Sigmoid colon (tissue), 6 donors: ENCODE measurements at regions not wholly inside any gene's neighbourhood (a gene's known extent, or its start where the extent isn't known, plus 50 kb on each side); places are given as distances from the start of the nearest gene placed in this dataset.

Experiments
- DNase-seq: peaks from one replicate; pipeline ENCODE4 v3.0.0-alpha.2; 2019
- H3K27ac ChIP-seq, 4 donors: fragments of 200-600 bp; sonication (generic); one replicate each; pipeline ENCODE4 v1.5.1; 2016 to 2019; ENCODE audit warnings: mild to moderate bottlenecking in 1 of 4
- H3K27me3 ChIP-seq, 3 donors: fragments of 200-600 bp; sonication (generic); one replicate each; pipeline ENCODE4 v1.5.1; 2019; ENCODE audit warnings: mild to moderate bottlenecking in 1 of 3
- H3K36me3 ChIP-seq, 4 donors: fragments of 200-600 bp; sonication (generic); one replicate each; pipeline ENCODE4 v1.5.1; 2016 to 2019
- H3K4me1 ChIP-seq, 4 donors: fragments of 200-600 bp; sonication (generic); one replicate each; pipeline ENCODE4 v1.5.1; 2017 to 2019
- H3K4me3 ChIP-seq, 4 donors: fragments of 200-600 bp; sonication (generic); one replicate each; pipeline ENCODE4 v1.5.1; 2017 to 2019; ENCODE audit warnings: mild to moderate bottlenecking in 2 of 4, moderate library complexity in 1 of 4
- H3K9me3 ChIP-seq, 4 donors: fragments of 200-600 bp in 3 of 4; sonication (generic) in 3 of 4; one replicate each; pipeline versions ENCODE4 v1.5.1 to v1.6.1; 2013 to 2019
- CTCF ChIP-seq, 4 experiments: fragments of 450-650 bp in 3 of 4; fragments of 200-600 bp in 1 of 4; IDR thresholded peaks; one replicate each; pipeline ENCODE4 v1.5.1; 2016 to 2019; ENCODE audit warnings: antibody characterized with exemption in 4 of 4, mild to moderate bottlenecking in 3 of 4, moderate library complexity in 2 of 4
- EP300 ChIP-seq, 4 donors: sonication (generic); formaldehyde crosslinking; IDR thresholded peaks; one replicate each; pipeline ENCODE4 v1.6.1; 2017; ENCODE audit warnings: antibody characterized with exemption in 4 of 4
- POLR2A ChIP-seq, 2 donors: fragments of 450-650 bp; IDR thresholded peaks; one replicate each; pipeline ENCODE4 v1.6.1; 2016; ENCODE audit warnings: antibody characterized with exemption in 2 of 2, mild to moderate bottlenecking in 2 of 2, moderate library complexity in 2 of 2
- POLR2AphosphoS5 ChIP-seq, 4 donors: sonication (generic); formaldehyde crosslinking; IDR thresholded peaks; one replicate each; pipeline ENCODE4 v1.6.1; 2017; ENCODE audit warnings: antibody characterized with exemption in 4 of 4
- WGBS, 2 donors: extraction: QIAGEN DNeasy Blood & Tissue Kit; methylation state at CpG; one replicate each; pipeline ENCODE4 v1.1.7; 2013; 5-methylcytosine and 5-hydroxymethylcytosine counted together
- intact Hi-C: fragments of 100-400 bp; cut with DNase I; formaldehyde crosslinking; loops from one replicate; pipeline ENCODE4 v1.15.1; 2023
- donor health status: healthy with polysubstance abuse.
- donor health status: healthy.

GRCh38 chr6:15906420-15907016 lies 222.4 kb upstream of the MYLIP start:
- TF ChIP-seq CTCF (IDR thresholded peaks at IDR 0.05) (no peak), EP300 (IDR thresholded peaks at IDR 0.05) (no peak), POLR2A (IDR thresholded peaks at IDR 0.05) (no peak), POLR2AphosphoS5 (IDR thresholded peaks at IDR 0.05) (no peak)
- H3K36me3 ChIP-seq: no peaks in the 10 kb centered on the region
- H3K27ac ChIP-seq: no peak overlapping the region
- H3K9me3 ChIP-seq: no peaks in the 10 kb centered on the region
- 96% methylated on average over 10 of the region's 10 CpGs for WGBS, 2 donors
- no peak for DNase-seq
- intact Hi-C loops: no loop called here
- H3K27me3 ChIP-seq: no peaks in the 10 kb centered on the region
- no peaks in the 10 kb centered on the region for H3K4me1 ChIP-seq
- no peak overlapping the region for H3K4me3 ChIP-seq

GRCh38 chr6:15905488-15906419 lies 223.1 kb upstream of the MYLIP start:
- TF ChIP-seq POLR2A (IDR thresholded peaks at IDR 0.05) (no peak), POLR2AphosphoS5 (IDR thresholded peaks at IDR 0.05) (no peak), EP300 (IDR thresholded peaks at IDR 0.05) (no peak), CTCF (IDR thresholded peaks at IDR 0.05) (no peak)

GRCh38 chr6:15904651-15905376 lies 224.1 kb upstream of the MYLIP start:
- DNase-seq: no peak
- H3K27ac ChIP-seq: no peak overlapping the region
- H3K4me3 ChIP-seq: no peak overlapping the region
- no peaks in the 10 kb centered on the region for H3K36me3 ChIP-seq
- whole genome bisulfite sequencing, 2 donors: 89 to 93% methylated on average over 6 of the region's 6 CpGs
- no peaks in the 10 kb centered on the region for H3K4me1 ChIP-seq
- TF ChIP-seq POLR2AphosphoS5 (IDR thresholded peaks at IDR 0.05): no peak
- no peak for TF ChIP-seq POLR2A (IDR thresholded peaks at IDR 0.05)
- TF ChIP-seq CTCF (IDR thresholded peaks at IDR 0.05): no peak
- TF ChIP-seq EP300 (IDR thresholded peaks at IDR 0.05): no peak
- intact Hi-C loops: no loop called here
- no peaks in the 10 kb centered on the region for H3K27me3 ChIP-seq
- H3K9me3 ChIP-seq: no peaks in the 10 kb centered on the region

More at GRCh38 chr6:15905488-15906419, 223.1 kb upstream of the MYLIP start:
- WGBS, 2 donors: 67 to 78% methylated on average over 8 of the region's 8 CpGs
- Histone ChIP-seq H3K27ac (no peak overlapping the region), H3K4me3 (no peak overlapping the region), H3K9me3 (no peaks in the 10 kb centered on the region), H3K4me1 (no peaks in the 10 kb centered on the region), H3K36me3 (no peaks in the 10 kb centered on the region), H3K27me3 (no peaks in the 10 kb centered on the region)
- intact Hi-C loops: no loop called here
- no peak for DNase-seq

GRCh38 chr6:15901141-15902115 lies 227.5 kb upstream of the MYLIP start:
- DNase-seq: no peak
- no peaks in the 10 kb centered on the region for H3K9me3 ChIP-seq
- intact Hi-C loops: no loop called here
- 62 to 69% methylated on average over 13 of the region's 13 CpGs for WGBS, 2 donors
- no peaks in the 10 kb centered on the region for H3K36me3 ChIP-seq
- TF ChIP-seq CTCF (IDR thresholded peaks at IDR 0.05) (no peak), POLR2AphosphoS5 (IDR thresholded peaks at IDR 0.05) (no peak), EP300 (IDR thresholded peaks at IDR 0.05) (no peak), POLR2A (IDR thresholded peaks at IDR 0.05) (no peak)
- H3K27ac ChIP-seq: no peak overlapping the region
- peaks cover 0 to 14% (median 10%) of the 10 kb centered on the region in 4 donors for H3K4me1 ChIP-seq
- H3K4me3 ChIP-seq: no peak overlapping the region
- no peaks in the 10 kb centered on the region for H3K27me3 ChIP-seq
